HCT116 (cell line): ENCODE measurements at regions not wholly inside any gene's neighbourhood (a gene's known extent, or its start where the extent isn't known, plus 50 kb on each side); places are given as distances from the start of the nearest gene placed in this dataset.

Experiments
- EZH2phosphoT487 ChIP-seq: fragments of 200-600 bp; IDR thresholded peaks from 2 replicates; pipeline ENCODE4 v1.6.1; 2018; ENCODE audit warnings: antibody characterized with exemption, borderline replicate concordance
- JUND ChIP-seq: IDR thresholded peaks from 2 replicates; pipeline ENCODE4 v1.6.1; 2012
- POLR2A ChIP-seq: IDR thresholded peaks from 2 replicates; pipeline ENCODE4 v1.7.0; 2011; ENCODE audit warnings: borderline replicate concordance; ENCODE audit not compliant: insufficient read depth, insufficient read length; ENCODE audit errors: extremely low read depth
- POLR2AphosphoS5 ChIP-seq: IDR thresholded peaks from 2 replicates; pipeline ENCODE4 v1.6.1; 2011; ENCODE audit warnings: mild to moderate bottlenecking, low read depth, low read length, moderate library complexity
- TF ChIP-seq, protein P1 (sequence below), 3 experiments: fragments of 200-600 bp in 1 of 3; sonication (generic) in 1 of 3; IDR thresholded peaks in 2 of 3; conservative IDR thresholded peaks in 1 of 3; 2 replicates each; pipeline ENCODE4 v1.5.1; 2012 to 2017; ENCODE audit warnings: low read depth in 2 of 3, low read length in 2 of 3, antibody characterized with exemption in 1 of 3, borderline replicate concordance in 1 of 3, control low read depth in 1 of 3, mild to moderate bottlenecking in 1 of 3, mixed read lengths in 1 of 3, mixed run types in 1 of 3, moderate library complexity in 1 of 3; ENCODE audit not compliant: insufficient read depth in 1 of 3

DNA sequence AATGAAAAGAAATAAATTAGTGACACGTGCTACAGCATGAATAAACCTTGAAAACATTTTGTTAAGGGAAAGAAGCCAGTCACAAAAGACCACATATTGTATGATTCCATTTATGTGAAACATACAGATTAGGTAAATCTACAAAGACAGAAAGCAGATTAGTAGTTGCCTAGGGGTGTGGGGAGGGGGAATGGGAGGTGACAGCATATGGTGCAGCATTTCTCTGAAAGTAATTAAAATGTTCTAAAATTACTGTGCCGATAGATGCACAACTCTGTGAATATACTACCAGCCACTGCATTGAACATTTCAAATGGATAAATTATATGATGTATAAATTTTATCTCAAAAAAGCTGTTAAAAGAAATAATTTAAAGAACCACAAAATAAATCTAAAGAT lies 161.0 kb downstream of the TRIB2 start:
- TF ChIP-seq, protein P1, sequence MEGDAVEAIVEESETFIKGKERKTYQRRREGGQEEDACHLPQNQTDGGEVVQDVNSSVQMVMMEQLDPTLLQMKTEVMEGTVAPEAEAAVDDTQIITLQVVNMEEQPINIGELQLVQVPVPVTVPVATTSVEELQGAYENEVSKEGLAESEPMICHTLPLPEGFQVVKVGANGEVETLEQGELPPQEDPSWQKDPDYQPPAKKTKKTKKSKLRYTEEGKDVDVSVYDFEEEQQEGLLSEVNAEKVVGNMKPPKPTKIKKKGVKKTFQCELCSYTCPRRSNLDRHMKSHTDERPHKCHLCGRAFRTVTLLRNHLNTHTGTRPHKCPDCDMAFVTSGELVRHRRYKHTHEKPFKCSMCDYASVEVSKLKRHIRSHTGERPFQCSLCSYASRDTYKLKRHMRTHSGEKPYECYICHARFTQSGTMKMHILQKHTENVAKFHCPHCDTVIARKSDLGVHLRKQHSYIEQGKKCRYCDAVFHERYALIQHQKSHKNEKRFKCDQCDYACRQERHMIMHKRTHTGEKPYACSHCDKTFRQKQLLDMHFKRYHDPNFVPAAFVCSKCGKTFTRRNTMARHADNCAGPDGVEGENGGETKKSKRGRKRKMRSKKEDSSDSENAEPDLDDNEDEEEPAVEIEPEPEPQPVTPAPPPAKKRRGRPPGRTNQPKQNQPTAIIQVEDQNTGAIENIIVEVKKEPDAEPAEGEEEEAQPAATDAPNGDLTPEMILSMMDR (IDR thresholded peaks at IDR 0.05 in 2 of 3, conservative IDR thresholded peaks at IDR 0.05 in 1 of 3; ENCODE audit: borderline replicate concordance in 1 of 3, insufficient read depth in 1 of 3, low read depth in 2 of 3, low read length in 2 of 3), result no peak
- TF ChIP-seq EZH2phosphoT487 (no peak), POLR2AphosphoS5 (no peak), POLR2A (no peak), JUND (no peak)
